Tibial nerve (tissue), 4 donors: ENCODE measurements at regions not wholly inside any gene's neighbourhood (a gene's known extent, or its start where the extent isn't known, plus 50 kb on each side); places are given as distances from the start of the nearest gene placed in this dataset.

Experiments
- DNase-seq, 2 donors: peaks; one replicate each; pipeline ENCODE4 v3.0.0-alpha.2; 2019; ENCODE audit warnings: low spot score in 2 of 2
- H3K27ac ChIP-seq, 4 donors: fragments of 200-600 bp; sonication (generic) in 3 of 4; one replicate each; pipeline ENCODE4 v1.5.1; 2017 to 2019; ENCODE audit warnings: mild to moderate bottlenecking in 1 of 4
- H3K27me3 ChIP-seq, 2 donors: fragments of 200-600 bp; sonication (generic) in 1 of 2; one replicate each; pipeline versions ENCODE4 v1.5.1 to v1.6.0; 2017 to 2019
- H3K36me3 ChIP-seq, 3 donors: fragments of 200-600 bp; sonication (generic); one replicate each; pipeline ENCODE4 v1.5.1; 2018 to 2019
- H3K4me1 ChIP-seq, 4 donors: fragments of 200-600 bp; sonication (generic) in 3 of 4; one replicate each; pipeline ENCODE4 v1.5.1; 2017 to 2019
- H3K4me3 ChIP-seq, 4 donors: fragments of 200-600 bp; sonication (generic) in 3 of 4; one replicate each; pipeline ENCODE4 v1.5.1; 2017 to 2019; ENCODE audit warnings: mild to moderate bottlenecking in 1 of 4, moderate library complexity in 1 of 4
- H3K9me3 ChIP-seq, 4 donors: fragments of 200-600 bp; sonication (generic) in 3 of 4; one replicate each; pipeline ENCODE4 v1.5.1; 2017 to 2019
- EP300 ChIP-seq, 2 donors: sonication (generic); formaldehyde crosslinking; IDR thresholded peaks; one replicate each; pipeline ENCODE4 v1.6.1; 2017; ENCODE audit warnings: antibody characterized with exemption in 2 of 2, mild to moderate bottlenecking in 1 of 2
- POLR2A ChIP-seq, 2 donors: fragments of 450-650 bp; IDR thresholded peaks; one replicate each; pipeline ENCODE4 v1.6.1; 2017; ENCODE audit warnings: antibody characterized with exemption in 2 of 2, mild to moderate bottlenecking in 2 of 2, moderate library complexity in 2 of 2
- WGBS, 2 donors: methylation state at CpG; one replicate each; pipeline ENCODE4 v1.1.5; 2018; 5-methylcytosine and 5-hydroxymethylcytosine counted together
- TF ChIP-seq, protein P1 (sequence below), 5 experiments: fragments of 200-600 bp in 3 of 5; fragments of 450-650 bp in 2 of 5; sonication (generic) in 3 of 5; IDR thresholded peaks; one replicate each; pipeline ENCODE4 v1.5.1; 2016 to 2019; ENCODE audit warnings: antibody characterized with exemption in 5 of 5, mild to moderate bottlenecking in 3 of 5, moderate library complexity in 2 of 5

DNA sequence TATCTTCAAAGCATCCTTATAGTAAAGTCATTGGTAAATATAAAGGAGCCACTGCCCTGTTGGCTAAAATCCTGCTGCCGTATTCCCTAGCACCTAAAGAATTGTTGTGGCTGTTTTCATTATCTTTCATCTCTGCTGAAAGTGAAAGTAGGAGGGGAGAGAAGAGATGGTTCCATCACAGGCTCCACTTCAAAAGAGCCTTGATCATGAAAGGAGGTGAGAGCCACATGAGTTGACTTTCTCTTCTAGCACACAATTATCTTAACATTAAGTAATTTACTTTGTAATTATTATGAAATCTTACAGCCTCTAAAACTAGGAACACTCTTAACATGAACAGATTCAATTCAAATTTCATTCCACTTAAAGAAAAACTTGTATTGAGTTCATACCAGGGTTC is 1050.9 kb upstream of the LRRTM1 start:
- H3K27ac ChIP-seq: no peak overlapping the region
- no peak for DNase-seq
- WGBS, 2 donors: 43 to 77% methylated on average over 1 of the region's 1 CpG
- H3K27me3 ChIP-seq: no peaks in the 10 kb centered on the region
- no peaks in the 10 kb centered on the region for H3K36me3 ChIP-seq
- no peak overlapping the region for H3K4me3 ChIP-seq
- H3K9me3 ChIP-seq: peaks cover 0 to 26% (median 0%) of the 10 kb centered on the region in 4 donors
- no peaks in the 10 kb centered on the region for H3K4me1 ChIP-seq
- TF ChIP-seq POLR2A (IDR thresholded peaks at IDR 0.05) (no peak), EP300 (IDR thresholded peaks at IDR 0.05) (no peak)
- TF ChIP-seq, protein P1, sequence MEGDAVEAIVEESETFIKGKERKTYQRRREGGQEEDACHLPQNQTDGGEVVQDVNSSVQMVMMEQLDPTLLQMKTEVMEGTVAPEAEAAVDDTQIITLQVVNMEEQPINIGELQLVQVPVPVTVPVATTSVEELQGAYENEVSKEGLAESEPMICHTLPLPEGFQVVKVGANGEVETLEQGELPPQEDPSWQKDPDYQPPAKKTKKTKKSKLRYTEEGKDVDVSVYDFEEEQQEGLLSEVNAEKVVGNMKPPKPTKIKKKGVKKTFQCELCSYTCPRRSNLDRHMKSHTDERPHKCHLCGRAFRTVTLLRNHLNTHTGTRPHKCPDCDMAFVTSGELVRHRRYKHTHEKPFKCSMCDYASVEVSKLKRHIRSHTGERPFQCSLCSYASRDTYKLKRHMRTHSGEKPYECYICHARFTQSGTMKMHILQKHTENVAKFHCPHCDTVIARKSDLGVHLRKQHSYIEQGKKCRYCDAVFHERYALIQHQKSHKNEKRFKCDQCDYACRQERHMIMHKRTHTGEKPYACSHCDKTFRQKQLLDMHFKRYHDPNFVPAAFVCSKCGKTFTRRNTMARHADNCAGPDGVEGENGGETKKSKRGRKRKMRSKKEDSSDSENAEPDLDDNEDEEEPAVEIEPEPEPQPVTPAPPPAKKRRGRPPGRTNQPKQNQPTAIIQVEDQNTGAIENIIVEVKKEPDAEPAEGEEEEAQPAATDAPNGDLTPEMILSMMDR (IDR thresholded peaks at IDR 0.05): no peak

- TF ChIP-seq, protein P1 (IDR thresholded peaks at IDR 0.05): no peak
- no peak for TF ChIP-seq POLR2A (IDR thresholded peaks at IDR 0.05)
- no peak for TF ChIP-seq EP300 (IDR thresholded peaks at IDR 0.05)
- Histone ChIP-seq H3K27me3 (no peaks in the 10 kb centered on the region), H3K27ac (no peak overlapping the region), H3K9me3 (no peaks in the 10 kb centered on the region), H3K4me1 (no peaks in the 10 kb centered on the region), H3K4me3 (no peak overlapping the region), H3K36me3 (no peaks in the 10 kb centered on the region)
- 76 to 88% methylated on average over 2 of the region's 2 CpGs for WGBS, 2 donors
- DNase-seq: no peak
These were observed 1029.5 kb upstream of the LRRTM1 start for GRCh38 chr2:81334046-81334445.

DNA sequence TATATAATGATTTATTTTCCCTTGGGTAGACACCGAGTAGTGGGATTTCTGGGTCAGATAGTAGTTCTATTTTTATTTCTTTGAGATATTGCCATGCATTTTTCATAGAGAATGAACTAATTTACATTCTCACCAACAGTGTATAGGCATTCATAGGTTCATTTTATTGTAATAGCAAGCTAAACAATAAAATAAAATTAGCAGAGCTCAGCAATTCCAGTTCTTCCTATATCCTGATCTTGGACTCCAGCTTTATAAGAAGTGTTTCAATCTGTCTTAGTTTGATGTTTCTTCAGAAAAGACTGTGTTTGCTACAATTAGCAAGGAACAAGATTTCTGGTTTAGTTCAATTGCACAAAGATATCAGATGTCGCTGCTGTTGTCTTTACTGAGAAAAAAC is 1024.4 kb upstream of the LRRTM1 start:
- Histone ChIP-seq H3K4me3 (no peak overlapping the region), H3K27me3 (no peaks in the 10 kb centered on the region), H3K36me3 (no peaks in the 10 kb centered on the region), H3K9me3 (peaks cover 0 to 13% (median 0%) of the 10 kb centered on the region in 4 donors), H3K4me1 (no peaks in the 10 kb centered on the region), H3K27ac (no peak overlapping the region)
- no peak for DNase-seq
- 78 to 80% methylated on average over 2 of the region's 2 CpGs for WGBS, 2 donors
- TF ChIP-seq POLR2A (IDR thresholded peaks at IDR 0.05) (no peak), EP300 (IDR thresholded peaks at IDR 0.05) (no peak)
- TF ChIP-seq, protein P1 (IDR thresholded peaks at IDR 0.05): no peak

- no peaks in the 10 kb centered on the region for H3K27me3 ChIP-seq
- TF ChIP-seq POLR2A (IDR thresholded peaks at IDR 0.05): no peak
- TF ChIP-seq EP300 (IDR thresholded peaks at IDR 0.05): no peak
- TF ChIP-seq, protein P1 (IDR thresholded peaks at IDR 0.05): no peak
- no peak for DNase-seq
- H3K27ac ChIP-seq: no peak overlapping the region
- no peak overlapping the region for H3K4me3 ChIP-seq
- H3K9me3 ChIP-seq: peaks cover 0 to 22% (median 0%) of the 10 kb centered on the region in 4 donors
- H3K36me3 ChIP-seq: no peaks in the 10 kb centered on the region
- no peaks in the 10 kb centered on the region for H3K4me1 ChIP-seq
These were observed 1023.4 kb upstream of the LRRTM1 start for GRCh38 chr2:81327911-81328310.

- no peaks in the 10 kb centered on the region for H3K4me1 ChIP-seq
- peaks cover 0 to 23% (median 0%) of the 10 kb centered on the region in 4 donors for H3K9me3 ChIP-seq
- DNase-seq: no peak
- H3K27me3 ChIP-seq: no peaks in the 10 kb centered on the region
- TF ChIP-seq EP300 (IDR thresholded peaks at IDR 0.05) (no peak), POLR2A (IDR thresholded peaks at IDR 0.05) (no peak)
- TF ChIP-seq, protein P1 (IDR thresholded peaks at IDR 0.05): no peak
- no peaks in the 10 kb centered on the region for H3K36me3 ChIP-seq
- H3K27ac ChIP-seq: no peak overlapping the region
- no peak overlapping the region for H3K4me3 ChIP-seq
- WGBS, 2 donors: 60 to 67% methylated on average over 3 of the region's 3 CpGs
These were observed 1019.5 kb upstream of the LRRTM1 start for GRCh38 chr2:81324046-81324445.
